HEK293 (cell line): ENCODE measurements at regions not wholly inside any gene's neighbourhood (a gene's known extent, or its start where the extent isn't known, plus 50 kb on each side); places are given as distances from the start of the nearest gene placed in this dataset.

Source experiments
- CTCF ChIA-PET: fragments of 350-600 bp; formaldehyde crosslinking; extraction: SDS; loops from one replicate; lab custom pipeline; 2021; ENCODE audit warnings: antibody characterized with exemption; lab: Yijun Ruan, JAX
- POLR2A ChIA-PET: fragments of 300-600 bp; formaldehyde crosslinking; extraction: SDS; loops from one replicate; lab custom pipeline; 2020; ENCODE audit warnings: antibody characterized with exemption, inconsistent platforms; lab: Yijun Ruan, JAX
- H3K27ac ChIP-seq: fragments of 200-500 bp; sonication (Bioruptor generic); 2 replicates; pipeline ENCODE4 v1.5.1; 2014; ENCODE audit warnings: low read depth, low read length, control low read depth, inconsistent platforms; ENCODE audit errors: extremely low read depth
- H3K36me3 ChIP-seq, 2 experiments: fragments of 200-500 bp in 1 of 2; sonication (Bioruptor generic) in 1 of 2; 1 replicate in 1 of 2; 2 replicates in 1 of 2; pipeline ENCODE4 v1.5.1; 2014 to 2017; ENCODE audit warnings: inconsistent platforms in 2 of 2, low read length in 2 of 2; ENCODE audit not compliant: control insufficient read depth in 2 of 2, insufficient read depth in 1 of 2
- H3K4me1 ChIP-seq: fragments of 200-500 bp; sonication (Bioruptor generic); 2 replicates; pipeline ENCODE4 v1.5.1; 2014; ENCODE audit warnings: mild to moderate bottlenecking, low read length, inconsistent platforms; ENCODE audit not compliant: control insufficient read depth, insufficient read depth
- H3K4me3 ChIP-seq: 2 replicates; pipeline ENCODE4 v1.5.1; 2011; ENCODE audit warnings: low read depth, mild to moderate bottlenecking, control low read depth, low read length, moderate library complexity
- H3K9me3 ChIP-seq: fragments of 200-500 bp; sonication (Bioruptor generic); 2 replicates; pipeline ENCODE4 v1.5.1; 2014; ENCODE audit warnings: low read depth, low read length, inconsistent platforms; ENCODE audit not compliant: control insufficient read depth, insufficient read depth
- ELK4 ChIP-seq: IDR thresholded peaks from 2 replicates; pipeline ENCODE4 v1.6.1; 2011; ENCODE audit warnings: mild to moderate bottlenecking, low read depth, low read length, borderline replicate concordance
- GLI2 ChIP-seq: fragments of 450-650 bp; formaldehyde crosslinking; IDR thresholded peaks from 2 replicates; pipeline ENCODE4; 2017; ENCODE audit warnings: missing biosample characterization, missing genetic modification characterization, low read depth, borderline replicate concordance
- MEIS1 ChIP-seq: sonication (generic); formaldehyde crosslinking; IDR thresholded peaks from 2 replicates; pipeline ENCODE4 v1.8.1; 2022; ENCODE audit warnings: missing genetic modification reagents, mild to moderate bottlenecking, borderline replicate concordance
- TSHZ1 ChIP-seq: fragments of 450-650 bp; formaldehyde crosslinking; IDR thresholded peaks from 2 replicates; pipeline ENCODE4 v1.5.1; 2016; ENCODE audit warnings: missing biosample characterization, missing genetic modification characterization, borderline replicate concordance
- ZBTB48 ChIP-seq: fragments of 450-650 bp; formaldehyde crosslinking; IDR thresholded peaks from 2 replicates; pipeline ENCODE4 v1.5.1; 2016; ENCODE audit warnings: missing biosample characterization, missing genetic modification characterization
- ZFP41 ChIP-seq: fragments of 450-650 bp; formaldehyde crosslinking; IDR thresholded peaks from 2 replicates; pipeline ENCODE4 v1.5.1; 2016; ENCODE audit warnings: missing biosample characterization, missing genetic modification characterization, borderline replicate concordance
- ZIC2 ChIP-seq: fragments of 450-650 bp; formaldehyde crosslinking; IDR thresholded peaks from 2 replicates; pipeline ENCODE4 v1.5.1; 2016; ENCODE audit warnings: missing biosample characterization, missing genetic modification characterization
- ZNF280D ChIP-seq: fragments of 450-650 bp; formaldehyde crosslinking; IDR thresholded peaks from 2 replicates; pipeline ENCODE4 v1.5.1; 2016; ENCODE audit warnings: missing biosample characterization, missing genetic modification characterization
- ZNF449 ChIP-seq: fragments of 450-650 bp; formaldehyde crosslinking; IDR thresholded peaks from 2 replicates; pipeline ENCODE4 v1.5.1; 2017; ENCODE audit warnings: missing biosample characterization, mild to moderate bottlenecking, missing genetic modification characterization, moderate library complexity
- ZNF558 ChIP-seq: fragments of 450-650 bp; formaldehyde crosslinking; IDR thresholded peaks from 2 replicates; pipeline ENCODE4 v1.5.1; 2016; ENCODE audit warnings: missing biosample characterization, missing genetic modification characterization
- ZNF561 ChIP-seq: fragments of 450-650 bp; IDR thresholded peaks from 2 replicates; pipeline ENCODE4 v1.5.1; 2018; ENCODE audit warnings: missing biosample characterization, missing genetic modification characterization, borderline replicate concordance
- ZNF596 ChIP-seq: fragments of 450-650 bp; IDR thresholded peaks from 2 replicates; pipeline ENCODE4 v1.5.0; 2018; ENCODE audit warnings: missing biosample characterization, mild to moderate bottlenecking, missing genetic modification characterization, moderate library complexity
- ZNF626 ChIP-seq: fragments of 450-650 bp; sonication (Bioruptor Pico); formaldehyde crosslinking; IDR thresholded peaks from 2 replicates; pipeline ENCODE4 v1.5.1; 2018; ENCODE audit warnings: missing biosample characterization, missing genetic modification characterization, inconsistent platforms
- ZNF660 ChIP-seq: fragments of 450-650 bp; IDR thresholded peaks from 2 replicates; pipeline ENCODE4 v1.5.1; 2018; ENCODE audit warnings: missing biosample characterization, mild to moderate bottlenecking, missing genetic modification characterization
- ZNF664 ChIP-seq: fragments of 450-650 bp; formaldehyde crosslinking; IDR thresholded peaks from 2 replicates; pipeline ENCODE4 v1.5.1; 2016; ENCODE audit warnings: missing biosample characterization, missing genetic modification characterization

DNA sequence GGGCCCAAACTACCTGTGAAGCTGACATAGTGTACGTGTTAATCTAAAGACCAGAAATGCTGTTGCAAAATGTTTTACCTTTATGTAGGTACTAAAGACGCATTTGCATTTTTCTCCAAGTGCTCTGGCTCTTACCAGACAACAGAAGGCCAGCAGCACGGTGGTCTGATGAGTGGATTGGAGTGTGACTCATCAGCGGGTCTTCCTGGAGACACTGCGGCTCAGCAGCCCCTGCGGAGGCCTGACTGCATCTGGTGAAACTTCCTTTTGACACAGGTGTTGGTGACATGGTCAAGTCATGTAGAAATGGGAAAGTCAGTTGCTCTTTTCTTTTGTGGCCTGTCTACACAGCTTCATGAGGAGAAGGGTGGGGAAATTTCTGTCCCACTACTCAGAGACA, 723.6 kb downstream of the INHBA start:
- Histone ChIP-seq H3K27ac (no peak overlapping the region), H3K36me3 (no peaks in the 10 kb centered on the region), H3K4me1 (0 out of 2 replicates have a peak, but pooled peaks cover 3% of the 10 kb centered on the region), H3K4me3 (no peak overlapping the region), H3K9me3 (no peaks in the 10 kb centered on the region)
- CTCF ChIA-PET, result interaction anchor here (0.6 to 2.2 kb wide), 2 partner anchors 23 to 646 kb away, joined by 8 read pairs; no protein-coding TSS in a partner anchor
- TF ChIP-seq ZFP41 (tag by site-specific recombination) (no peak), ZNF449 (no peak), ZNF280D (tag by site-specific recombination) (no peak), ZNF558 (tag by site-specific recombination) (no peak), TSHZ1 (tag by site-specific recombination) (no peak), ZNF664 (no peak), ZNF660 (tag by site-specific recombination) (no peak), ZNF626 (tag by site-specific recombination) (no peak), ZBTB48 (tag by site-specific recombination) (no peak), ELK4 (no peak), GLI2 (no peak), ZNF596 (no peak), MEIS1 (CRISPR knock-in tag) (no peak)
- POLR2A ChIA-PET, result no interaction called here

- Histone ChIP-seq H3K27ac (no peak overlapping the region), H3K36me3 (no peaks in the 10 kb centered on the region), H3K4me1 (0 out of 2 replicates have a peak, but pooled peaks cover 3% of the 10 kb centered on the region), H3K9me3 (no peaks in the 10 kb centered on the region), H3K4me3 (no peak overlapping the region)
- POLR2A ChIA-PET, result no interaction called here
- CTCF ChIA-PET, result interaction anchor here (2.2 kb wide), 1 partner anchor 25 kb away, joined by 8 read pairs; no protein-coding TSS in a partner anchor
- no peak for TF ChIP-seq ZNF561 (tag by site-specific recombination)
- TF ChIP-seq ZIC2 (tag by site-specific recombination), result peak; percentile 86
These were observed 724.8 kb downstream of the INHBA start for GRCh38 chr7:40978047-40978446.
